ENCODE measurements at regions not wholly inside any gene's neighbourhood (a gene's known extent, or its start where the extent isn't known, plus 50 kb on each side); places are given as distances from the start of the nearest gene placed in this dataset.

DNA sequence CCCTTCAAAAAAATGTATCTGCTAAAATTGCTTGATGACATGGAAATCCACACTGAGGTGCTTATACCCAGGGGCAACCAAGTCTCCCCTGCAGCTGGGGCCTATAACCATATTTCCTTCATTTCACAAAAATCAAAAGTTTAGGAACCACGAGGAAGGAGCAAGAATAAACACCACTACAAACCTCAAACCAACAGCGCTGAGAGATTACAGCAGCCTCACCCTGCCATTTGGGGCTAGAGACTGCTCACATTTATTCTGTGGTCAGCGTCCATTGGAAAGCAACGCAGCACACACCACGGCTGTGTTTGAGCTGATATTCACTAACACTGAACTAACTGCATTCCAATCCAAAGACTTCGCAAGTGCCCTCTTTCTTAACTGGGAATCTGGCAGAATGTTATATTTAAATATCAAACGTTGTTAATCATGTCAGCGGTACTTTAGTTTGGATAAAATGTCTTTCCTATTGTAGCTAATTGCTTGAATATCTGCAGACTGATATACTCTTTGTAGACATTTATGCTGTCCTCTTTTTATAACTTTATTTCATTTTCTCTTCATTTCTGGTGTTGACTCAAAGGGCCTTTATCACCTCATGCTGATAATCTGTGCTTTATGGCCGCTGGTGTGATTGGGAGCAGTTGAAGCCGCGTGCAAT lies 94.6 kb downstream of the FOXA2 start:
- no peak for TF ChIP-seq CTCF (conservative IDR thresholded peaks at IDR 0.05)
- TF ChIP-seq EZH2 (IDR thresholded peaks at IDR 0.05; ENCODE audit: low read depth): no peak
